ENCODE measurements at regions not wholly inside any gene's neighbourhood (a gene's known extent, or its start where the extent isn't known, plus 50 kb on each side); places are given as distances from the start of the nearest gene placed in this dataset.

- no peak for TF ChIP-seq CTCF (IDR thresholded peaks at IDR 0.05)
- no peak for TF ChIP-seq POLR2AphosphoS5 (IDR thresholded peaks at IDR 0.05)
These were observed 188.6 kb downstream of the JRKL start for GRCh38 chr11:96578379-96578778.

Data from breast epithelium (tissue), 3 donors.